SK-N-SH (cell line): ENCODE measurements at regions not wholly inside any gene's neighbourhood (a gene's known extent, or its start where the extent isn't known, plus 50 kb on each side); places are given as distances from the start of the nearest gene placed in this dataset.

ENCODE experiments used
- TCF12 ChIP-seq: IDR thresholded peaks from 2 replicates; pipeline ENCODE4 v1.4.0; 2012
- TF ChIP-seq, protein P1 (sequence below): fragments of 200-600 bp; sonication (generic); IDR thresholded peaks from 2 replicates; pipeline ENCODE4 v1.6.1; 2017; ENCODE audit warnings: antibody characterized with exemption, mild to moderate bottlenecking, moderate library complexity

DNA sequence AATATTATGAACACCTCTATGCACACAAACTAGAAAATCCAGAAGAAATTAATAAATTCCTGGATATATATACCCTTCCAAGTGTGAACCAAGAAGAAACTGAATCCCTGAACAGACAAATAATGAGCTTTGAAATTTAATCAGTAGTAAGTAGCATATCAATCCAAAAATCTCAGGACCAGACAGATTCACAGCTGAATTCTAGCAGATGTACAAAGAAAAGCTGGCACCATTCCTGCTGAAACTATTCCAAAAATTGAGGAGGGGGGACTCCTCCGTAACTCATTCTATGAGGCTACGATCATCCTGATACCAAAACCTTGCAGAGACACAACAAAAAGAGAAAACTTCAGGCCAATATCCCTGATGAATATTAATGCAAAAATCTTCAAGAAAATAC, 67.0 kb upstream of the PDE7B start:
- no peak for TF ChIP-seq TCF12
- TF ChIP-seq, protein P1, sequence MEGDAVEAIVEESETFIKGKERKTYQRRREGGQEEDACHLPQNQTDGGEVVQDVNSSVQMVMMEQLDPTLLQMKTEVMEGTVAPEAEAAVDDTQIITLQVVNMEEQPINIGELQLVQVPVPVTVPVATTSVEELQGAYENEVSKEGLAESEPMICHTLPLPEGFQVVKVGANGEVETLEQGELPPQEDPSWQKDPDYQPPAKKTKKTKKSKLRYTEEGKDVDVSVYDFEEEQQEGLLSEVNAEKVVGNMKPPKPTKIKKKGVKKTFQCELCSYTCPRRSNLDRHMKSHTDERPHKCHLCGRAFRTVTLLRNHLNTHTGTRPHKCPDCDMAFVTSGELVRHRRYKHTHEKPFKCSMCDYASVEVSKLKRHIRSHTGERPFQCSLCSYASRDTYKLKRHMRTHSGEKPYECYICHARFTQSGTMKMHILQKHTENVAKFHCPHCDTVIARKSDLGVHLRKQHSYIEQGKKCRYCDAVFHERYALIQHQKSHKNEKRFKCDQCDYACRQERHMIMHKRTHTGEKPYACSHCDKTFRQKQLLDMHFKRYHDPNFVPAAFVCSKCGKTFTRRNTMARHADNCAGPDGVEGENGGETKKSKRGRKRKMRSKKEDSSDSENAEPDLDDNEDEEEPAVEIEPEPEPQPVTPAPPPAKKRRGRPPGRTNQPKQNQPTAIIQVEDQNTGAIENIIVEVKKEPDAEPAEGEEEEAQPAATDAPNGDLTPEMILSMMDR = no peak
